DND-41 (cell line): ENCODE measurements at regions not wholly inside any gene's neighbourhood (a gene's known extent, or its start where the extent isn't known, plus 50 kb on each side); places are given as distances from the start of the nearest gene placed in this dataset.

Experiments
- EZH2 ChIP-seq: IDR thresholded peaks from 3 replicates; pipeline ENCODE4 v1.6.1; 2012; ENCODE audit warnings: borderline replicate concordance, low read depth, mild to moderate bottlenecking, moderate library complexity, low read length, inconsistent platforms; ENCODE audit not compliant: severe bottlenecking
- TF ChIP-seq, protein P1 (sequence below): IDR thresholded peaks from 2 replicates; pipeline ENCODE4 v1.5.1; 2012; ENCODE audit warnings: borderline replicate concordance, low read length, moderate library complexity, mild to moderate bottlenecking; ENCODE audit not compliant: poor library complexity, severe bottlenecking; ENCODE audit errors: extremely low read depth

DNA sequence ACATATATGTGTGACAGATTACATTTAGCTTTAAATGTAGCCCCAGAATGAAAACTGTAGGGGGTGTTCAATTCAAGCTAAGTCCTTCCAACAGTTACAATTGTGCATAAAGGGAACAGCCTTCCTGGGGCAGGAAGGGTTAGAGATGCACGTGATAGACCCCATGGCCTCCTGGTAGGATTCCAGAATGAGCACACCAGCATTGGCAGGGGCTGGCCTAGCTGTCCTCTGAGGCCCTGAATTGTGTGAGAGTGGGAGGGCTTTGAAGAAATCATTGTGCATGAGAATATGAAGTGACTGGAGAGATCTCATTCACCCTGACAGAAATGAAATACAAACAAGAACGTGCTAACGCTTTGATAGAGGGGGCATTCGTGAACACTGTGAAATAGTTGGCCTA lies 663.8 kb upstream of the KLF4 start:
- TF ChIP-seq, protein P1, sequence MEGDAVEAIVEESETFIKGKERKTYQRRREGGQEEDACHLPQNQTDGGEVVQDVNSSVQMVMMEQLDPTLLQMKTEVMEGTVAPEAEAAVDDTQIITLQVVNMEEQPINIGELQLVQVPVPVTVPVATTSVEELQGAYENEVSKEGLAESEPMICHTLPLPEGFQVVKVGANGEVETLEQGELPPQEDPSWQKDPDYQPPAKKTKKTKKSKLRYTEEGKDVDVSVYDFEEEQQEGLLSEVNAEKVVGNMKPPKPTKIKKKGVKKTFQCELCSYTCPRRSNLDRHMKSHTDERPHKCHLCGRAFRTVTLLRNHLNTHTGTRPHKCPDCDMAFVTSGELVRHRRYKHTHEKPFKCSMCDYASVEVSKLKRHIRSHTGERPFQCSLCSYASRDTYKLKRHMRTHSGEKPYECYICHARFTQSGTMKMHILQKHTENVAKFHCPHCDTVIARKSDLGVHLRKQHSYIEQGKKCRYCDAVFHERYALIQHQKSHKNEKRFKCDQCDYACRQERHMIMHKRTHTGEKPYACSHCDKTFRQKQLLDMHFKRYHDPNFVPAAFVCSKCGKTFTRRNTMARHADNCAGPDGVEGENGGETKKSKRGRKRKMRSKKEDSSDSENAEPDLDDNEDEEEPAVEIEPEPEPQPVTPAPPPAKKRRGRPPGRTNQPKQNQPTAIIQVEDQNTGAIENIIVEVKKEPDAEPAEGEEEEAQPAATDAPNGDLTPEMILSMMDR = no peak
- TF ChIP-seq EZH2 = no peak
